Hematopoietic multipotent progenitor cell (in vitro differentiated cells): ENCODE measurements at regions not wholly inside any gene's neighbourhood (a gene's known extent, or its start where the extent isn't known, plus 50 kb on each side); places are given as distances from the start of the nearest gene placed in this dataset.
"Not testable (repeated sequence)": the region's sequence is repeated elsewhere in the genome, so short reads cannot be mapped to it uniquely, and the experiment has no call there.

Experiments
- DNase-seq, 3 donors: peaks; one replicate each; pipeline ENCODE4 v3.0.0-alpha.2; 2011 to 2015; ENCODE audit warnings: low read depth in 2 of 3, low spot score in 2 of 3

DNA sequence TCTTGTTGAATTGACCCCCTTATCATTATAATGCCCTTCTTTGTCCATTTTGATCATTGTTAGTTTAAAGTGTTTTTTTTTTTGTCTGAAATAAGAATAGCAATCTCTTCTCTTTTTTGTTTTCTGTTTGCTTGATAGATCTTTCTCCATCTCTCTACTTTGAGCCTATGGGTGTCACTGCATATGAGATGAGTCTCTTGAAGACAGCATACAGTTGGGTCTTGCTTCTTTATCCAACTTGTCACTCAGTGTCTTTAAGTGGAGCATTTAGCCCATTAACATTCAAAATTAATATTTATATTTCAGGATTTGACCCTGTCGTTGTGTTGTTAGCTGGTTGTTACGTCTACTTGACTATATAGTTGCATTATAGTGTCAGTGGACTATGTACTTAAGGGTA lies 135.4 kb downstream of the HMHB1 start:
- no peak for DNase-seq

GRCh38 chr5:143952809-143953208 lies 140.8 kb downstream of the HMHB1 start:
- no peak for DNase-seq

- no peak for DNase-seq
These were observed 141.9 kb downstream of the HMHB1 start for GRCh38 chr5:143953851-143954250.

DNA sequence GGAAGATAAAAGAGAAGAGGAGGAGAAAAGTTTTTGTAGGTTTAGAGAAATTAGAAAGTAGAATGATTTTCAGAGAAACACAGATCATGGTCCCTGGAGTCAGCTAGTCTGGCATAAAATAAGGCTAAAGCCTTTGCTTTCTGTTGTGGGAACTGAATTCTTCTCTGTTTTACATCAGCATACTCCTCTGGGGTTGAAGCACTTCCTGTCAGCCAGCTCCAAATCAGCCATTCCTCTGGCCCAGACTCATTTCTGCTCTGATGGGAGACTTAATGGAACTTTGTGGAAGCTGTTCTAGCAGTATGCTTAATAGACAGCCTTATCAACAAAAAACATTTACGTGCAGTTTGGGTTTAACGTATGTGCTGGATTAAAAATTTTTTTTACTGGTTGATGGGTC lies 143.2 kb downstream of the HMHB1 start:
- no peak for DNase-seq

GRCh38 chr5:143957455-143957854 lies 145.5 kb downstream of the HMHB1 start:
- DNase-seq: no peak

- no peak for DNase-seq
These were observed 150.2 kb downstream of the HMHB1 start for GRCh38 chr5:143962201-143962600.

GRCh38 chr5:143964919-143965318 lies 153.0 kb downstream of the HMHB1 start:
- DNase-seq: no peak

DNA sequence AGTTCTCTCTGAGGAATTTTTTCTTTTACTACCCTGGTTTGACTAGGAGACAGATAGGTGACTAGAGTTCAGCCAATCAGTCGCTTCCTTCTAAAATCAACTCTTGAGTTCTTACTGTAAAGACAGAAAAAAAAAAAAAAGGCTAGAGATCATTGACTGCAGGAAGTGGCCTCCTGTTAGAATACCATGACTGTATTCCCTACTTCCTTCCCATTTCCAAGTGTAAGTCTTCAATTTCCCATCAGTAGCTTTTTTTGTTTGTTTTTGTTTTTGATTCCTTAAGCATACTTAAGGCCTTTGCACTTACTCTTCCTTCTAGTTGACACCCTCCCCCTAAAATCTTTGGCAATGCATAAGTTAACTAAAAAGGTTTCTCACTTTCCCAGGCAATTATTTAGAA lies 154.3 kb downstream of the HMHB1 start:
- no peak for DNase-seq

DNA sequence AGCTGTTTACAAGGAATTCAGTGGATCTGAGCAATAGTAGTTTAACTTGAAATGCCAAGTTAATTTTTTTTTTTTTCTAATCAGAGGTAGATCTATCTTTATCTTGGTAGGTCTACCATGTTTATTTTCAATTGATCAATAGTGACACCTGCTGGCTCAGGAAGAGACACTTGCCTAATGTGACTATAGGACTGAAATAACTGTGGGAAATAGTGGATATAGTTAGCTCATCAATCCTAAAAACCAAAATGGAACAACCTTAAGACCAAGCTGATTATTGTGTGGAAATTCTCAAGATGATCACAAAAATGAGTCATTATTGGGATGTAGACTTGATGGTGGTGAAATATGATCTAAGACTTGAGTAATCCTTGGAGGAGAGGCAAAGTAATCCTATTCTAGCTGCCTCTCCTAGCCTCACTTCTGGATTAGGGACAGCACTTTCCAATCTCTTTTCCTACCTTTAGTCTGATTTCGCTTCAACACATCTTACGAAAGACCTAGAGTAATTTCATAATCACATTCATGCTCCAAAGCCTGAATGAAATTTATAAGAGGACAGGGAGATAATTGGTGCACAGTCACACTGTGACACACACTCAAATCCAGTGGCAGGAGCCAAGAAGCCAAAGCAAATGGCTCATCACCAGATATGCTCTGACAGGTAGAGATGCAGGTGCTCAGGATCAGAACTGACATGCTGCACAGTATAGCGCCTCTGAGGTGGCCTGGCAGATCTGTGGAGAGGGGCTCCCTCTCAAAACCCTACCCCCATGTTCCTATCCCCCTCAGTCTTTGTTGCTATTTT lies 156.3 kb downstream of the HMHB1 start:
- DNase-seq: peak in 2 of 3 donors; percentile 7 to 45

DNA sequence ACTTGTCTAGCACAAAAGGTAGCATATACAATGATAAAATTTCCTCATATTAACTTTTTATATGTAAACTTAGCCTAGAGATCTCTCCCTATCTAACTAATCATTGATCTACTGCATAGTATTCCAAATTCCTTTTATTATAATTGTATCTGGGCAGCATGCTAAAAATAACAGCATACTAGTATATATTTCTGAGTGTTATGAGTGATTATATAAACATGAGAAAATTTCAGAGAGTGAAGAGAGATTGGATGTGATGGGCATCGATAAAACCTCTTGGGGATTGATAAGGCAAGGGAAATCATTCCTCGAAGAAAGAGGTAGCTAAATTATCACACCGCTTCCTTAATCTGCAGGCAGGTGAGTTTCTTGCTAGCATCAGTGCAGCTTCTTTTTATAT lies 158.2 kb downstream of the HMHB1 start:
- no peak for DNase-seq

DNA sequence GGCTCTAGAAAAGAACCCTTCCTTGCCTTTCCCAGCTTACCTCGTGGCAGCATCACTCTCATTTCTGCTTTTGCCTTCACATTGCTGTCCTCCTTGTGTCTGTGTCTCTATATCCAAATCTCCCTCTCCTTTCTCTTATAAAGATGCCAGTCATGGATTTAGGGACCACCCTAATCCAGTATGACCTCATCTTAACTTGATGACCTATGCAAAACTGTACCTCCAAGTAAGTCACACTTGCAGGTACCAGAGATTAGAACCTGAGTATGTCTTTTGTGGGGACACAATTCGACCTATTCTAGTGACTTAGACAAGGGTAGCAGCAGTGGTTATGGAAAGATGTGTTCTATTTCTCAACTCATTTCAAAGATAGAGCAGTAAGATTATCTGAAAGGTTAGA lies 160.1 kb downstream of the HMHB1 start:
- no peak for DNase-seq

- no peak for DNase-seq
These were observed 164.1 kb downstream of the HMHB1 start for GRCh38 chr5:143976055-143976454.

DNA sequence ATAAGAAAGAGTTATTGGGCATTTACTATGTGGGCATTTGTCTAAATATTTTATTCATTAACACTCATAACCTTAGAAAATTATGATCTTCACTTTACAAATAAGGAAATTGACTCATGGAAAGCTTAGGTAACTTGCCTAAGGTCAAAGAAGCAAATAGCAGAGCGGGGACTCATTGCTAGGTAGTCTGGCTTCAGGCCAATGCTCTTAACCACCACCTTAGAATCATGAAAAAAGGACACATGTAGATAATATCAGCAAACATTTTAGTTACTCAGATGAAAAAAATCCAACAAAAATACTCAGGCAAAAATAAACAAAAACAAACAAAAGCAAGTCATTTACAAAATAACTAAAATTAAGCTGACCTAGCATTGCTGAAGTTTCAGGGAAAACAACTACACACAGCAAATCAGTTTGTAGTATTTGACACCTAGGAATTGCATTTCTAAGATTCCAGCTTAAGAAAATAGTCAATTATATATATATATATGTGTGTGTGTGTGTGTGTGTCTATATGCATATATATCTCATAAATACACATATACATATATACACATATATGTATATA lies 166.0 kb downstream of the HMHB1 start:
- DNase-seq: no peak

DNA sequence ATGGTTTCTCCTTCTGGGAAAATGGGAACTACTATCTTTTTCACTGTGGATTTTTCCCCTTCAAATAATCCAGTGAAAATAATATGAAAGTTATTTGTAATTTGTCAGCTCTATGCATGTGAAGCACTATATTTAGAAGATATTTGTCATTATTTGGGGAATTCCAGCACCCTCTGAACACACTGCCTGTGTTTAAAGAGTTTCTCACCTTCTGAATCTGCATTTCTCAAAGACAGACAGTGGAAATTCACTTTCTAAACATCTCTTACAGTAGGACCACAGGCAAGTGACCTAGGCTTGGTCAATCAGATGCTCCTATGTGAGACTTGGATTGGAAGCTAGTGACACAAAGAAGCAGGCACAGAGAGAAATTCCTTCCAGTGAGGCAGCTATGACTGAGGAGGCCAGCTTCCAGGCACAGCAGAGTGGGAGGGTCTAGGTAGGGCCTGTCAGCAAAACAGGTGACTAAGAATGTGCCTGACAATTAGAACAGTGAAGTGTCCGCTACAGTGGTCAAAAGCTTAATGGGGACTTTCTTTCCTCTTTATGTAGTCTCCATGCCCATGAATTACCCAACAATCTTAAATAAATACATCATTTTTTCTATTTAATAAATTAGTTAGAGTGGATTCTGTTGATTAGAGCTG lies 167.2 kb downstream of the HMHB1 start:
- no peak for DNase-seq

DNA sequence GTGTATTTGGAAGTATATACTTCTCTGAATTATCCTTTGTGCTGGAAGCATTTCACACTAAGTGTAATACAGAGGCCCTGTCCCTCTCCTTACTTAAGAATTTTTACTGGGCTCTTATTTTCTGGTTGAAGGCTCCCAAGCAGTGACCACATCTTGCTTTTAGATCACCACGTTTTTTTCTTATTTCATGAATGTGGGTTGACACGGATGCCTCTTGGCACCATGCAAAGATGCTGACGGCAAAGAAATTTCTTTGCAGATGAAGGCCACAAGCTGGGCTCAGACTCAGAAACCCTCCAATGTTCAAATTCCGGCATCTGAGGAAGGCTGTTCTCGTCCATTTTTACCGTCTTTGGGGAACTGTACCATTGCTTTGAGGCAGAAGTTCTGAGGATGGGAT lies 168.5 kb downstream of the HMHB1 start:
- no peak for DNase-seq

DNA sequence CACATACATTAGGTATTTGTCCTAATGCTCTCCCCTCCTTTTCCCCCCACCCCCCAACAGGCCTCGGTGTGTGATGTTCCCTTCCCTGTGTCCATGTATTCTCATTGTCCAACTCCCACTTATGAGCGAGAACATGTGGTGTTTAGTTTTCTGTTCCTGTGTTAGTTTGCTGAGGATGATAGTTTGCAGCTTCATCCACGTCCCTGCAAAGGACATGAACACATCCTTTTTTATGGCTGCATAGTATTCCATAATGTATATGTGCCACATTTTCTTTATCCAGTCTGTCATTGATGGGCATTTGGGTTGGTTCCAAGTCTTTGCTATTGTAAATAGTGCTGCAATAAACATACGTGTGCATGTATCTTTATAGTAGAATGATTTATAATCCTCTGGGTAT lies 171.0 kb downstream of the HMHB1 start:
- not testable (repeated sequence) for DNase-seq

DNA sequence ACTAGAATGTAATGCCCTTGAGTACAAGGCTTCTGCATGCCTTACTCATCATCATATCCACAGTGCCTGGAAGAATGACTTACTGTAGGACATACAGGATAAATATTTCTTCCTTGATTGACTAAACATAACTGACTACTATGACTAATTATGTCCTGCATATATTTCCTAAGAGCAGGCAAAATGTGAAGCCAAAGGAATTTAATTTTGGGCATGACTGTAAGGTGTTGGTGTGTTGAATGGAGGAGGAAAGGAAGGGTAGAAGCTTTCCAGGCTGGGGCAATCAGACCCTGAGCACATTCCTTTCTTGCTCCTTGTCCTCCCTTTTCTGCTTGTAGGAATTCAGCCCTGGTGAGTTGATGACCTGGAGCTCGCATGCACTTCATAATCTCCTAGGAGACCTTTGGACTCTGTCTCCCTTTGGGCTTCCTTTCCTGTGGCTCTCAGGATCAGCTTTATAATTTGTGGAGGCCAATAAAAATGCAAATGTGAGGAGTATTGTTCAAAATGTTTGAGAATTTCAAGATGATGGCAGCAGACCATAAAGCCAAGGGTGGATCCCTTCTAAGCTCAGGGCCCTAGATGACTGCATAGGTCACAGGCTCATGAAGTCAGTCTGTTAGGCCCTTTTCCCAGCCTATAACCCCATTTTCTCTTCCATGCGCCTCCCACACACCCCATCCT lies 174.0 kb downstream of the HMHB1 start:
- DNase-seq: no peak

GRCh38 chr5:143986516-143987212 lies 174.7 kb downstream of the HMHB1 start:
- peak in 1 of 3 donors; percentile 2 for DNase-seq

DNA sequence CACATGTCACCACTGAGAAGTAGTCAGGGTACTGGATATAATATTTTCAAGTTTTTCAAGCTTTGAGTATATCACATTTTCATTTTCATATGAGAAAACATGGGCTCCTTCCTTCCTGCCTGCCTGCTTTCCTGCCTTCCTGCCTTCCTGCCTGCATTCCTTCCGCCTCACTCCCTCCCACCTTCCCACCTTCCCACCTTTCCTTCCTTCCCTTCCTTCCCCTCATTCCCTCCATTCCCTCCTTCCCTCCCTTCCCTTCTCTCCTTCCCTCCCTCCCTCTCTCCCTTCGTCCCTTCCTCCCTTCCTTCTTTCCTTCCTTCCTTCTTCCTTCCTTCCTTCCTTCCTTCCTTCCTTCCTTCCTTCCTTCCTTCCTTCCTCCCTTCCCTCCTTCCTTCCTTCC lies 175.3 kb downstream of the HMHB1 start:
- DNase-seq: no peak

DNA sequence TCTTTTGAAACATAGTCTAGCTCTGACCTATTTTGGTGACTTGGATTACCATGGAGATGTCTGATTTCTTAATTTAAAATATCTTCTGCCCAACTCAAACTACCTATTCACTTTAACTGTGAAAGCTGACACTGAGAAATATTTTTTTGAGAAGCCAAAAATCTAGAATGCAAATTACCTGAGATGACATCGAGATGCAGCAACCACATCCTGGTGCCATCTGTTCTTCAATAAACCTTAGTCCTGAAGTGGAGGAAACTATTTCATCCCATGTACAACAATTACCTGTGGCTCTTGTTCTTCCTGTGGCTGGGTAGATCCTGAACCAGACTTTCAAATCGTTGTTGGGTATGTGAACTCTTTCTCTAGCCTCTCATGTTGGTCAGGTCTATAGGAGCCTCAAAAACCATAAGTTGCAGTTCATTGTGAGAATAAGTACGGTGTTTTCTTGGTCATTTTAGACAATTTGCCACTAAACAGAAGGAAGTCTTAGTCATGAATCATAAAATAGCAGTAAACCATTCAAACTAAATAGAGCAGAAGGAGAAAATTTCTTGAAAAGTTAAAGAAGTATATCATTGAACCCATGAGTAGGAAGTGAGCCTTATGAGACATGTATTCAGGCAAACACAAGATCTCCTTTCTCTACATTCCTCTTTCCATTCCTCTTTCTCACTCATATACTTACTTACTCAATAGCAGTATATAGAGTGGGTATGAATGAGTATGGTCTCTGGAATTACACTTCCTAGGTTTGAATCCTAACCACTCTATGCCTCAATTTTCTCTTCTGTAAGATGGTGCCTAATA lies 176.0 kb downstream of the HMHB1 start:
- DNase-seq: no peak
